OCI-LY7 (cell line): ENCODE measurements at regions not wholly inside any gene's neighbourhood (a gene's known extent, or its start where the extent isn't known, plus 50 kb on each side); places are given as distances from the start of the nearest gene placed in this dataset.

Source experiments
- BruUV-seq: library from RNA; stranded (reverse); fragments of 400-500 nt; replicated peaks from 2 replicates; lab custom pipeline; 2021; lab: Mats Ljungman, UMichigan
- CTCF ChIA-PET: fragments of 300-600 bp; sonication (Branson Sonifier 250); formaldehyde crosslinking; loops from one replicate; lab custom pipeline; 2022; ENCODE audit warnings: antibody characterized with exemption; ENCODE audit not compliant: unreplicated experiment; lab: Charles Lee
- POLR2A ChIA-PET: fragments of 300-600 bp; sonication (Branson Sonifier 250); formaldehyde crosslinking; loops from one replicate; lab custom pipeline; 2022; ENCODE audit warnings: antibody characterized with exemption; lab: Charles Lee
- DNase-seq: peaks from one replicate; pipeline ENCODE4 v3.0.0-alpha.2; 2015; ENCODE audit warnings: low spot score
- H2AFZ ChIP-seq: fragments of 200-600 bp; sonication (generic), shearing (Covaris generic); 2 replicates; pipeline ENCODE4 v1.6.1; 2014; ENCODE audit warnings: mild to moderate bottlenecking, antibody characterized with exemption, low read length, moderate library complexity
- H3K27ac ChIP-seq: fragments of 200-600 bp; sonication (generic); 2 replicates; pipeline ENCODE4 v1.5.1; 2014; ENCODE audit warnings: mixed run types, low read depth, mild to moderate bottlenecking, moderate library complexity, low read length, inconsistent platforms; ENCODE audit not compliant: poor library complexity, severe bottlenecking
- H3K36me3 ChIP-seq: fragments of 200-600 bp; sonication (generic); 2 replicates; pipeline ENCODE4 v1.6.1; 2014; ENCODE audit warnings: mild to moderate bottlenecking, antibody characterized with exemption, low read length, moderate library complexity, mixed read lengths; ENCODE audit not compliant: insufficient read depth
- H3K4me1 ChIP-seq: fragments of 200-600 bp; sonication (generic); 2 replicates; pipeline ENCODE4 v1.5.1; 2014; ENCODE audit warnings: mild to moderate bottlenecking, low read length; ENCODE audit not compliant: insufficient read depth, poor library complexity, severe bottlenecking
- H3K4me2 ChIP-seq: fragments of 200-600 bp; sonication (generic); 2 replicates; pipeline ENCODE4 v1.6.1; 2014; ENCODE audit warnings: mild to moderate bottlenecking, low read length
- H3K4me3 ChIP-seq: fragments of 200-600 bp; sonication (generic); 2 replicates; pipeline ENCODE4 v1.5.1; 2014; ENCODE audit warnings: mild to moderate bottlenecking, low read depth, low read length; ENCODE audit not compliant: poor library complexity, severe bottlenecking
- H3K79me2 ChIP-seq: fragments of 200-600 bp; sonication (generic); 2 replicates; pipeline ENCODE4 v1.6.1; 2016; ENCODE audit warnings: low read depth, mild to moderate bottlenecking, low read length, moderate library complexity, mixed read lengths; ENCODE audit not compliant: insufficient read depth
- H3K9me2 ChIP-seq: fragments of 200-600 bp; sonication (generic); 2 replicates; pipeline ENCODE4 v1.6.1; 2016; ENCODE audit warnings: mild to moderate bottlenecking, low read length, mixed read lengths; ENCODE audit not compliant: insufficient read depth
- H3K9me3 ChIP-seq: fragments of 200-600 bp; sonication (generic); 2 replicates; pipeline ENCODE4 v1.6.1; 2014; ENCODE audit warnings: mild to moderate bottlenecking, mixed run types, low read length, mixed read lengths
- H4K20me1 ChIP-seq: fragments of 200-600 bp; sonication (generic); 2 replicates; pipeline ENCODE4 v1.6.1; 2014; ENCODE audit warnings: mild to moderate bottlenecking, antibody characterized with exemption, low read length, moderate library complexity, mixed read lengths; ENCODE audit not compliant: insufficient read depth
- CTCF ChIP-seq: fragments of 200-600 bp; sonication (generic); conservative IDR thresholded peaks from 2 replicates; pipeline ENCODE4 v1.5.1; 2014; ENCODE audit warnings: mild to moderate bottlenecking, antibody characterized with exemption, low read length, moderate library complexity, mixed read lengths
- EZH2phosphoT487 ChIP-seq: fragments of 200-600 bp; sonication (generic); IDR thresholded peaks from 2 replicates; pipeline ENCODE4 v1.6.1; 2018; ENCODE audit warnings: low read depth, borderline replicate concordance, mild to moderate bottlenecking, mixed run types, antibody characterized with exemption, low read length, moderate library complexity, mixed read lengths
- intact Hi-C: fragments of 100-400 bp; cut with micrococcal nuclease; formaldehyde crosslinking; loops from one replicate; pipeline ENCODE4 v1.10.0; 2022; ENCODE audit not compliant: unreplicated experiment

DNA sequence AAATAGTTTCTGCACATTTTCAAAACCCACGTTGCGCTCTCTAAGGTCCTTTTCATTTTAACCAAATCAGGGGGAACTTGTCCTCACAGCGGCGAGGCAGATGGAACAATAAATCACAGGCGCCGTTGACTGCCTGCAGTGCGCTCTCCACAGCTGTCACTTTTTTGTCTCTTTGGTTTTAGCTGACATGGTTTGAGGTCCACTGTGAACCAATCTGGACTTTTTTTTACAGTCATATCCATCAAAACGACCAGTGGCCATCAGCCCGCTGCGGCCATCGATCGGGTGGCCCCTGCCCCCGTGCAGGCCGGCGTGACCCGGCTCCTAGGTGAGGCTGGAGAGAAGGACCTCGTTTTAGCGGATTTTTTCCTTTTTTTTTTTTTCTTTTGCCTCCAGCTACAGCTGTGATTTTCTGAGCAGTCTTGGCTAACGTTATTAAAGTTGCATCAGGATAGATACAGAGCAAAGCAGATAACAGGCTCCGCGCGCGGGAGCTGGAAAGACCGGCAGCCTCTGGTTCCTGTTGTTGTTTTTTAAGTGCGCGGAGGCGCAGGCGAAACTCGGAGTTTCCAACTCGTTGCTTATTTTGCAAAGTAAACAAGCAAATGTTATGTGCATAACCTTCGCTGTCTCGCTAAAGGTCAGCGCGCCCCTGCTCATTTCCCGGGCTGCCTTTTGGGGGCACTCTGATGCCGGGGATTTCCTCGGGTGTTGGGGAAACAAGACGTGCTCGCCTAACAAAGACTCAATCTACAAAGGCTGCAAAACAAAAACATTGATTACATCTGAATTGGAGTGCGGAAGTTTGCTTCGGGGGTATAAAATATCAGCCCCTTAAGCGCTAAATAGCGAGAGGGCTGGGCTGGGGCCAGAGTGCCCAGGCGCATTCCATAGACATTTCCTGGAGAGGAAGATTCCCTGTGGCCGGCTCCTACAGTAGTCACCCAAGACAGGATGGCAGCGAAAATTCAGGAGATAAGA lies 414.8 kb upstream of the MKI67 start:
- Histone ChIP-seq H3K9me2 (no peaks in the 10 kb centered on the region), H3K36me3 (no peaks in the 10 kb centered on the region), H4K20me1 (no peaks in the 10 kb centered on the region), H3K4me2 (no peak overlapping the region), H3K79me2 (no peaks in the 10 kb centered on the region), H3K27ac (no peak overlapping the region), H2AFZ (no peak overlapping the region), H3K9me3 (no peaks in the 10 kb centered on the region), H3K4me3 (no peak overlapping the region), H3K4me1 (no peaks in the 10 kb centered on the region)
- ChIA-PET CTCF (no interaction called here), POLR2A (no interaction called here)
- intact Hi-C loops = no loop called here
- no peak for DNase-seq
- BruUV-seq = no TSS peak
- TF ChIP-seq CTCF (peak; percentile 23; the same call in 1 of the 2 replicates), EZH2phosphoT487 (no peak)

GRCh38 chr10:128541926-128542475 lies 415.8 kb upstream of the MKI67 start:
- Histone ChIP-seq H3K9me3 (no peaks in the 10 kb centered on the region), H4K20me1 (no peaks in the 10 kb centered on the region), H3K9me2 (no peaks in the 10 kb centered on the region), H3K79me2 (no peaks in the 10 kb centered on the region), H3K4me3 (no peak overlapping the region), H3K4me1 (no peaks in the 10 kb centered on the region), H3K36me3 (no peaks in the 10 kb centered on the region), H3K4me2 (no peak overlapping the region), H3K27ac (no peak overlapping the region), H2AFZ (no peak overlapping the region)
- intact Hi-C loops = no loop called here
- no peak for DNase-seq
- TF ChIP-seq CTCF (no peak), EZH2phosphoT487 (no peak)
- POLR2A ChIA-PET = interaction anchor here (0.6 kb wide), 1 partner anchor 15 kb away, joined by 3 read pairs; no protein-coding TSS in a partner anchor
- BruUV-seq = no TSS peak
- CTCF ChIA-PET = no interaction called here

- Histone ChIP-seq H3K27ac (no peak overlapping the region), H3K36me3 (no peaks in the 10 kb centered on the region), H2AFZ (no peak overlapping the region), H3K4me2 (no peak overlapping the region), H3K4me1 (no peaks in the 10 kb centered on the region), H4K20me1 (no peaks in the 10 kb centered on the region), H3K79me2 (no peaks in the 10 kb centered on the region), H3K9me2 (no peaks in the 10 kb centered on the region), H3K9me3 (no peaks in the 10 kb centered on the region), H3K4me3 (no peak overlapping the region)
- intact Hi-C loops = no loop called here
- no TSS peak for BruUV-seq
- ChIA-PET CTCF (no interaction called here), POLR2A (no interaction called here)
- no peak for DNase-seq
- TF ChIP-seq EZH2phosphoT487 (no peak), CTCF (no peak)
Measured at GRCh38 chr10:128542659-128543058, 416.4 kb upstream of the MKI67 start.
